NOMO-1 (cell line): ENCODE measurements at regions not wholly inside any gene's neighbourhood (a gene's known extent, or its start where the extent isn't known, plus 50 kb on each side); places are given as distances from the start of the nearest gene placed in this dataset.

ENCODE experiments used
- DNase-seq, 2 experiments: peaks; one replicate each; lab custom pipeline; 2025; ENCODE audit not compliant: unreplicated experiment in 2 of 2; lab: John Stamatoyannopoulos, UW

GRCh38 chr14:84807673-84808072, 722.3 kb upstream of the FLRT2 start:
- no peak for DNase-seq

GRCh38 chr14:84809158-84809557, 720.8 kb upstream of the FLRT2 start:
- DNase-seq: no peak

GRCh38 chr14:84814391-84814790, 715.6 kb upstream of the FLRT2 start:
- DNase-seq: no peak

- DNase-seq: no peak
These were observed 710.4 kb upstream of the FLRT2 start for GRCh38 chr14:84819528-84819927.

- no peak for DNase-seq
These were observed 704.3 kb upstream of the FLRT2 start for GRCh38 chr14:84825481-84826251.

- DNase-seq: no peak
These were observed 703.6 kb upstream of the FLRT2 start for GRCh38 chr14:84826294-84826693.

GRCh38 chr14:84850595-84850994, 679.3 kb upstream of the FLRT2 start:
- DNase-seq: no peak

GRCh38 chr14:84856751-84857534, 673.0 kb upstream of the FLRT2 start:
- DNase-seq: no peak

- no peak for DNase-seq
These were observed 672.4 kb upstream of the FLRT2 start for GRCh38 chr14:84857571-84857970.

- DNase-seq: no peak
These were observed 670.8 kb upstream of the FLRT2 start for GRCh38 chr14:84859116-84859515.

- DNase-seq: no peak
These were observed 665.2 kb upstream of the FLRT2 start for GRCh38 chr14:84864548-84865271.

- no peak for DNase-seq
These were observed 658.2 kb upstream of the FLRT2 start for GRCh38 chr14:84871734-84872133.

GRCh38 chr14:84874436-84874835, 655.5 kb upstream of the FLRT2 start:
- DNase-seq: no peak

- no peak for DNase-seq
These were observed 652.9 kb upstream of the FLRT2 start for GRCh38 chr14:84877061-84877460.

GRCh38 chr14:84882830-84883229, 647.1 kb upstream of the FLRT2 start:
- DNase-seq: no peak

GRCh38 chr14:84885061-84885460, 644.9 kb upstream of the FLRT2 start:
- DNase-seq: no peak

GRCh38 chr14:84891404-84891803, 638.5 kb upstream of the FLRT2 start:
- no peak for DNase-seq

GRCh38 chr14:84894254-84894653, 635.7 kb upstream of the FLRT2 start:
- no peak for DNase-seq

- DNase-seq: no peak
These were observed 607.6 kb upstream of the FLRT2 start for GRCh38 chr14:84922370-84922769.

GRCh38 chr14:84926656-84927055, 603.3 kb upstream of the FLRT2 start:
- no peak for DNase-seq

GRCh38 chr14:84927096-84927827, 602.7 kb upstream of the FLRT2 start:
- no peak for DNase-seq
